HEK293 (cell line): ENCODE measurements at regions not wholly inside any gene's neighbourhood (a gene's known extent, or its start where the extent isn't known, plus 50 kb on each side); places are given as distances from the start of the nearest gene placed in this dataset.

ENCODE experiments used
- CTCF ChIA-PET: fragments of 350-600 bp; formaldehyde crosslinking; extraction: SDS; loops from one replicate; lab custom pipeline; 2021; ENCODE audit warnings: antibody characterized with exemption; lab: Yijun Ruan, JAX
- POLR2A ChIA-PET: fragments of 300-600 bp; formaldehyde crosslinking; extraction: SDS; loops from one replicate; lab custom pipeline; 2020; ENCODE audit warnings: antibody characterized with exemption, inconsistent platforms; lab: Yijun Ruan, JAX
- H3K27ac ChIP-seq: fragments of 200-500 bp; sonication (Bioruptor generic); 2 replicates; pipeline ENCODE4 v1.5.1; 2014; ENCODE audit warnings: low read depth, low read length, control low read depth, inconsistent platforms; ENCODE audit errors: extremely low read depth
- H3K36me3 ChIP-seq, 2 experiments: fragments of 200-500 bp in 1 of 2; sonication (Bioruptor generic) in 1 of 2; 1 replicate in 1 of 2; 2 replicates in 1 of 2; pipeline ENCODE4 v1.5.1; 2014 to 2017; ENCODE audit warnings: inconsistent platforms in 2 of 2, low read length in 2 of 2; ENCODE audit not compliant: control insufficient read depth in 2 of 2, insufficient read depth in 1 of 2
- H3K4me1 ChIP-seq: fragments of 200-500 bp; sonication (Bioruptor generic); 2 replicates; pipeline ENCODE4 v1.5.1; 2014; ENCODE audit warnings: mild to moderate bottlenecking, low read length, inconsistent platforms; ENCODE audit not compliant: control insufficient read depth, insufficient read depth
- H3K4me3 ChIP-seq: 2 replicates; pipeline ENCODE4 v1.5.1; 2011; ENCODE audit warnings: low read depth, mild to moderate bottlenecking, control low read depth, low read length, moderate library complexity
- H3K9me3 ChIP-seq: fragments of 200-500 bp; sonication (Bioruptor generic); 2 replicates; pipeline ENCODE4 v1.5.1; 2014; ENCODE audit warnings: low read depth, low read length, inconsistent platforms; ENCODE audit not compliant: control insufficient read depth, insufficient read depth
- BCL11A ChIP-seq: fragments of 450-650 bp; formaldehyde crosslinking; IDR thresholded peaks from 2 replicates; pipeline ENCODE4 v1.5.1; 2016; ENCODE audit warnings: low read depth, missing biosample characterization, missing genetic modification characterization
- BCL11B ChIP-seq: fragments of 450-650 bp; formaldehyde crosslinking; IDR thresholded peaks from 2 replicates; pipeline ENCODE4 v1.5.1; 2016; ENCODE audit warnings: low read depth, missing biosample characterization, missing genetic modification characterization
- GLIS2 ChIP-seq: fragments of 450-650 bp; formaldehyde crosslinking; IDR thresholded peaks from 2 replicates; pipeline ENCODE4 v1.5.1; 2016; ENCODE audit warnings: missing biosample characterization, missing genetic modification characterization
- HOXA7 ChIP-seq: sonication (generic); formaldehyde crosslinking; IDR thresholded peaks from 2 replicates; pipeline ENCODE4 v1.8.1; 2022; ENCODE audit warnings: missing genetic modification reagents, borderline replicate concordance
- KLF1 ChIP-seq: fragments of 450-650 bp; formaldehyde crosslinking; IDR thresholded peaks from 2 replicates; pipeline ENCODE4 v1.5.1; 2016; ENCODE audit warnings: missing biosample characterization, missing genetic modification characterization
- KLF10 ChIP-seq: fragments of 450-650 bp; IDR thresholded peaks from 2 replicates; pipeline ENCODE4 v1.5.1; 2018; ENCODE audit warnings: missing biosample characterization, mild to moderate bottlenecking, missing genetic modification characterization
- MEIS1 ChIP-seq: sonication (generic); formaldehyde crosslinking; IDR thresholded peaks from 2 replicates; pipeline ENCODE4 v1.8.1; 2022; ENCODE audit warnings: missing genetic modification reagents, mild to moderate bottlenecking, borderline replicate concordance
- REPIN1 ChIP-seq: fragments of 450-650 bp; formaldehyde crosslinking; IDR thresholded peaks from 2 replicates; pipeline ENCODE4 v1.5.1; 2017; ENCODE audit warnings: missing biosample characterization, missing genetic modification characterization, low read depth
- SCRT2 ChIP-seq: fragments of 450-650 bp; formaldehyde crosslinking; IDR thresholded peaks from 2 replicates; pipeline ENCODE4 v1.5.1; 2016; ENCODE audit warnings: missing biosample characterization, missing genetic modification characterization
- ZNF10 ChIP-seq: fragments of 450-650 bp; formaldehyde crosslinking; IDR thresholded peaks from 2 replicates; pipeline ENCODE4 v1.5.1; 2017; ENCODE audit warnings: missing biosample characterization, missing genetic modification characterization
- ZNF239 ChIP-seq: fragments of 450-650 bp; formaldehyde crosslinking; IDR thresholded peaks from 2 replicates; pipeline ENCODE4 v1.5.1; 2016; ENCODE audit warnings: missing biosample characterization, missing genetic modification characterization
- ZNF37A ChIP-seq: fragments of 450-650 bp; IDR thresholded peaks from 2 replicates; pipeline ENCODE4 v1.5.1; 2018; ENCODE audit warnings: missing biosample characterization, missing genetic modification characterization
- ZNF660 ChIP-seq: fragments of 450-650 bp; IDR thresholded peaks from 2 replicates; pipeline ENCODE4 v1.5.1; 2018; ENCODE audit warnings: missing biosample characterization, mild to moderate bottlenecking, missing genetic modification characterization
- ZNF701 ChIP-seq: fragments of 450-650 bp; formaldehyde crosslinking; IDR thresholded peaks from 2 replicates; pipeline ENCODE4 v1.5.1; 2016; ENCODE audit warnings: missing biosample characterization, missing genetic modification characterization
- ZSCAN30 ChIP-seq: fragments of 450-650 bp; IDR thresholded peaks from 2 replicates; pipeline ENCODE4 v1.5.1; 2018; ENCODE audit warnings: missing biosample characterization, mild to moderate bottlenecking, missing genetic modification characterization, moderate library complexity
- TF ChIP-seq, protein P1 (sequence below): fragments of 450-650 bp; formaldehyde crosslinking; IDR thresholded peaks from 2 replicates; pipeline ENCODE4 v1.5.1; 2016; ENCODE audit warnings: missing biosample characterization, missing genetic modification characterization
- TF ChIP-seq, protein P2 (sequence below): fragments of 450-650 bp; formaldehyde crosslinking; optimal IDR thresholded peaks from 2 replicates; pipeline ENCODE3; 2016; ENCODE audit warnings: missing biosample characterization, mild to moderate bottlenecking, missing genetic modification characterization
- TF ChIP-seq, protein P3 (sequence below): IDR thresholded peaks from 2 replicates; pipeline ENCODE4 v1.6.1; 2011; ENCODE audit warnings: mild to moderate bottlenecking, low read depth, low read length, borderline replicate concordance
- TF ChIP-seq, protein P4 (sequence below): fragments of 450-650 bp; IDR thresholded peaks from 2 replicates; pipeline ENCODE4 v1.5.1; 2018; ENCODE audit warnings: missing biosample characterization, mild to moderate bottlenecking, missing genetic modification characterization
- TF ChIP-seq, protein P5 (sequence below): fragments of 450-650 bp; formaldehyde crosslinking; conservative IDR thresholded peaks from 2 replicates; pipeline ENCODE4 v1.5.1; 2016; ENCODE audit warnings: low read depth, missing biosample characterization, missing genetic modification characterization

DNA sequence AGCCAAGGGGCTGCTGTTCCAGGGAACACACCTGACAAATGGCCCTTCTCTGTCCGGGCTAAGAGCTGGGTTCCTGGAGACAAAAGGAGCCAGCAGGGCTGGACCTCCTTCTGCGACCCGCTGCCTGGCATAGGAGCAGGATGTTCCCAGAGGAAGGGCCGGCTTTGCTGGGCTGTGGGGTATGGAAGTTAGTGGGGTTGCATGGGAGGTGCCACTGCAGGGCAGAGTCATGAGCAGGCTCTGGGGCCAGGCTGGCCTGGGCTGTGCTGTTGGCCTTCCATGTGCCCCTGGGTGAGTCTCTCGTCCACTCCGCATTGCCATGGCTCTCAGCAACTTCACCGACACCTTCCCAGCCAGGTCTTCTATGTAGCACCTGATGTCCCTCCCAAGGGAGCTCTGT lies 507.6 kb downstream of the PTPRU start:
- H3K36me3 ChIP-seq, result no peaks in the 10 kb centered on the region
- no peaks in the 10 kb centered on the region for H3K4me1 ChIP-seq
- H3K4me3 ChIP-seq, result no peak overlapping the region
- TF ChIP-seq, protein P1, sequence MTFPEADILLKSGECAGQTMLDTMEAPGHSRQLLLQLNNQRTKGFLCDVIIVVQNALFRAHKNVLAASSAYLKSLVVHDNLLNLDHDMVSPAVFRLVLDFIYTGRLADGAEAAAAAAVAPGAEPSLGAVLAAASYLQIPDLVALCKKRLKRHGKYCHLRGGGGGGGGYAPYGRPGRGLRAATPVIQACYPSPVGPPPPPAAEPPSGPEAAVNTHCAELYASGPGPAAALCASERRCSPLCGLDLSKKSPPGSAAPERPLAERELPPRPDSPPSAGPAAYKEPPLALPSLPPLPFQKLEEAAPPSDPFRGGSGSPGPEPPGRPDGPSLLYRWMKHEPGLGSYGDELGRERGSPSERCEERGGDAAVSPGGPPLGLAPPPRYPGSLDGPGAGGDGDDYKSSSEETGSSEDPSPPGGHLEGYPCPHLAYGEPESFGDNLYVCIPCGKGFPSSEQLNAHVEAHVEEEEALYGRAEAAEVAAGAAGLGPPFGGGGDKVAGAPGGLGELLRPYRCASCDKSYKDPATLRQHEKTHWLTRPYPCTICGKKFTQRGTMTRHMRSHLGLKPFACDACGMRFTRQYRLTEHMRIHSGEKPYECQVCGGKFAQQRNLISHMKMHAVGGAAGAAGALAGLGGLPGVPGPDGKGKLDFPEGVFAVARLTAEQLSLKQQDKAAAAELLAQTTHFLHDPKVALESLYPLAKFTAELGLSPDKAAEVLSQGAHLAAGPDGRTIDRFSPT (tag by site-specific recombination), result no peak
- TF ChIP-seq, protein P2, sequence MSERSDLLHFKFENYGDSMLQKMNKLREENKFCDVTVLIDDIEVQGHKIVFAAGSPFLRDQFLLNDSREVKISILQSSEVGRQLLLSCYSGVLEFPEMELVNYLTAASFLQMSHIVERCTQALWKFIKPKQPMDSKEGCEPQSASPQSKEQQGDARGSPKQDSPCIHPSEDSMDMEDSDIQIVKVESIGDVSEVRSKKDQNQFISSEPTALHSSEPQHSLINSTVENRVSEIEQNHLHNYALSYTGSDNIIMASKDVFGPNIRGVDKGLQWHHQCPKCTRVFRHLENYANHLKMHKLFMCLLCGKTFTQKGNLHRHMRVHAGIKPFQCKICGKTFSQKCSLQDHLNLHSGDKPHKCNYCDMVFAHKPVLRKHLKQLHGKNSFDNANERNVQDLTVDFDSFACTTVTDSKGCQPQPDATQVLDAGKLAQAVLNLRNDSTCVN, result no peak
- TF ChIP-seq ZNF10 (tag by site-specific recombination), result no peak
- TF ChIP-seq BCL11A, result no peak
- no peak for TF ChIP-seq ZNF239 (tag by site-specific recombination)
- TF ChIP-seq, protein P3, sequence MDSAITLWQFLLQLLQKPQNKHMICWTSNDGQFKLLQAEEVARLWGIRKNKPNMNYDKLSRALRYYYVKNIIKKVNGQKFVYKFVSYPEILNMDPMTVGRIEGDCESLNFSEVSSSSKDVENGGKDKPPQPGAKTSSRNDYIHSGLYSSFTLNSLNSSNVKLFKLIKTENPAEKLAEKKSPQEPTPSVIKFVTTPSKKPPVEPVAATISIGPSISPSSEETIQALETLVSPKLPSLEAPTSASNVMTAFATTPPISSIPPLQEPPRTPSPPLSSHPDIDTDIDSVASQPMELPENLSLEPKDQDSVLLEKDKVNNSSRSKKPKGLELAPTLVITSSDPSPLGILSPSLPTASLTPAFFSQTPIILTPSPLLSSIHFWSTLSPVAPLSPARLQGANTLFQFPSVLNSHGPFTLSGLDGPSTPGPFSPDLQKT, result no peak
- no peak for TF ChIP-seq ZNF701 (tag by site-specific recombination)
- TF ChIP-seq, protein P4, sequence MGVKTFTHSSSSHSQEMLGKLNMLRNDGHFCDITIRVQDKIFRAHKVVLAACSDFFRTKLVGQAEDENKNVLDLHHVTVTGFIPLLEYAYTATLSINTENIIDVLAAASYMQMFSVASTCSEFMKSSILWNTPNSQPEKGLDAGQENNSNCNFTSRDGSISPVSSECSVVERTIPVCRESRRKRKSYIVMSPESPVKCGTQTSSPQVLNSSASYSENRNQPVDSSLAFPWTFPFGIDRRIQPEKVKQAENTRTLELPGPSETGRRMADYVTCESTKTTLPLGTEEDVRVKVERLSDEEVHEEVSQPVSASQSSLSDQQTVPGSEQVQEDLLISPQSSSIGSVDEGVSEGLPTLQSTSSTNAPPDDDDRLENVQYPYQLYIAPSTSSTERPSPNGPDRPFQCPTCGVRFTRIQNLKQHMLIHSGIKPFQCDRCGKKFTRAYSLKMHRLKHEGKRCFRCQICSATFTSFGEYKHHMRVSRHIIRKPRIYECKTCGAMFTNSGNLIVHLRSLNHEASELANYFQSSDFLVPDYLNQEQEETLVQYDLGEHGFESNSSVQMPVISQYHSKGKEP (tag by site-specific recombination), result no peak
- no peak for TF ChIP-seq KLF1 (tag by site-specific recombination)
- no peak for TF ChIP-seq SCRT2
- TF ChIP-seq REPIN1 (tag by site-specific recombination), result no peak
- POLR2A ChIA-PET, result no interaction called here
- CTCF ChIA-PET, result interaction anchor here (0.7 kb wide), 1 partner anchor 342 kb away, joined by 3 read pairs; no protein-coding TSS in a partner anchor
- H3K9me3 ChIP-seq, result no peaks in the 10 kb centered on the region
- H3K27ac ChIP-seq, result no peak overlapping the region

DNA sequence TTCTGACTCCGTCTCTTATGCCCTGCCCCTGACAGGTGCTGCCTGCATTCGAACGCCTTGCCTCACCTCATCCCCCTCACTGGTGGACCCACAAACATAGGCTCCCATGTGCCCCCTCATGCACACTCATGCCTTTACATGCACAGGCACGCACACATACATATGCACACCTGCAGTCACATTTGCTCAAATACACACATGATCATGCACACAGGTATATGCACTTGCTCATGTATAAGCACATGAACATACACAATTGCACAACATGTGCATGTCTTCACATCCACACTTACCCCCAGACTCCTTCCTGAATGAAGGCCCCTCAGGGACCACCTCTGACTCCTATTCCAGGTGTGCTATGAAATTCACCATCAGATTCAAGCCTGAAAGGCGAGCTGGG lies 506.9 kb downstream of the PTPRU start:
- Histone ChIP-seq H3K27ac (no peak overlapping the region), H3K9me3 (no peaks in the 10 kb centered on the region), H3K4me1 (no peaks in the 10 kb centered on the region), H3K36me3 (no peaks in the 10 kb centered on the region), H3K4me3 (no peak overlapping the region)
- ChIA-PET POLR2A (no interaction called here), CTCF (no interaction called here)
- TF ChIP-seq ZNF37A (tag by site-specific recombination), result no peak
- TF ChIP-seq HOXA7 (CRISPR knock-in tag), result no peak
- no peak for TF ChIP-seq GLIS2 (tag by site-specific recombination)
- TF ChIP-seq ZNF660, result no peak
- TF ChIP-seq MEIS1 (CRISPR knock-in tag), result no peak
- no peak for TF ChIP-seq BCL11B (tag by site-specific recombination)
- no peak for TF ChIP-seq KLF10 (tag by site-specific recombination)
- TF ChIP-seq, protein P5, sequence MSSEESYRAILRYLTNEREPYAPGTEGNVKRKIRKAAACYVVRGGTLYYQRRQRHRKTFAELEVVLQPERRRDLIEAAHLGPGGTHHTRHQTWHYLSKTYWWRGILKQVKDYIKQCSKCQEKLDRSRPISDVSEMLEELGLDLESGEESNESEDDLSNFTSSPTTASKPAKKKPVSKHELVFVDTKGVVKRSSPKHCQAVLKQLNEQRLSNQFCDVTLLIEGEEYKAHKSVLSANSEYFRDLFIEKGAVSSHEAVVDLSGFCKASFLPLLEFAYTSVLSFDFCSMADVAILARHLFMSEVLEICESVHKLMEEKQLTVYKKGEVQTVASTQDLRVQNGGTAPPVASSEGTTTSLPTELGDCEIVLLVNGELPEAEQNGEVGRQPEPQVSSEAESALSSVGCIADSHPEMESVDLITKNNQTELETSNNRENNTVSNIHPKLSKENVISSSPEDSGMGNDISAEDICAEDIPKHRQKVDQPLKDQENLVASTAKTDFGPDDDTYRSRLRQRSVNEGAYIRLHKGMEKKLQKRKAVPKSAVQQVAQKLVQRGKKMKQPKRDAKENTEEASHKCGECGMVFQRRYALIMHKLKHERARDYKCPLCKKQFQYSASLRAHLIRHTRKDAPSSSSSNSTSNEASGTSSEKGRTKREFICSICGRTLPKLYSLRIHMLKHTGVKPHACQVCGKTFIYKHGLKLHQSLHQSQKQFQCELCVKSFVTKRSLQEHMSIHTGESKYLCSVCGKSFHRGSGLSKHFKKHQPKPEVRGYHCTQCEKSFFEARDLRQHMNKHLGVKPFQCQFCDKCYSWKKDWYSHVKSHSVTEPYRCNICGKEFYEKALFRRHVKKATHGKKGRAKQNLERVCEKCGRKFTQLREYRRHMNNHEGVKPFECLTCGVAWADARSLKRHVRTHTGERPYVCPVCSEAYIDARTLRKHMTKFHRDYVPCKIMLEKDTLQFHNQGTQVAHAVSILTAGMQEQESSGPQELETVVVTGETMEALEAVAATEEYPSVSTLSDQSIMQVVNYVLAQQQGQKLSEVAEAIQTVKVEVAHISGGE, result no peak
- no peak for TF ChIP-seq ZSCAN30 (tag by site-specific recombination)
